NCI-H2196 (cell line): ENCODE measurements at regions not wholly inside any gene's neighbourhood (a gene's known extent, or its start where the extent isn't known, plus 50 kb on each side); places are given as distances from the start of the nearest gene placed in this dataset.
"Not testable (repeated sequence)": the region's sequence is repeated elsewhere in the genome, so short reads cannot be mapped to it uniquely, and the experiment has no call there.

ENCODE experiments used
- DNase-seq: peaks from one replicate; lab custom pipeline; 2025; ENCODE audit not compliant: unreplicated experiment; lab: John Stamatoyannopoulos, UW

DNA sequence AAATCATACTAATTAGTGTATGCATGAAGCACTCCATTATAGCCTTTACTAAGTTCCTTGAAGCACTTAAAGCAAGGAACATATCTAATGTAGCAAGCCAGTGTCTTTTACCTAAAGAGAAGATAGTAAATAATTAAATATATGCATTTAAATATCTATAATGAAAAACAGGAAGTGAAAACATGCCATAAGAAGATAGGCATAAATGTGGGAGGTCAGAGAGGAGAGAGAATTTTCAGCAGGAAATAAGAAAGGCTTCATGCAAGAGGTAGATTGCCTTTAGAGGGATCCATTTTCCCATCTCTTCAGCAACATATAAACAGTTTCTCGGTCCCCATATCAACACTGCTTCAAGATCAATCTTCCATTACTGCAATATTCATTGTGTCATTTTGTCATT lies 599.8 kb downstream of the FRK start:
- DNase-seq, result no peak

DNA sequence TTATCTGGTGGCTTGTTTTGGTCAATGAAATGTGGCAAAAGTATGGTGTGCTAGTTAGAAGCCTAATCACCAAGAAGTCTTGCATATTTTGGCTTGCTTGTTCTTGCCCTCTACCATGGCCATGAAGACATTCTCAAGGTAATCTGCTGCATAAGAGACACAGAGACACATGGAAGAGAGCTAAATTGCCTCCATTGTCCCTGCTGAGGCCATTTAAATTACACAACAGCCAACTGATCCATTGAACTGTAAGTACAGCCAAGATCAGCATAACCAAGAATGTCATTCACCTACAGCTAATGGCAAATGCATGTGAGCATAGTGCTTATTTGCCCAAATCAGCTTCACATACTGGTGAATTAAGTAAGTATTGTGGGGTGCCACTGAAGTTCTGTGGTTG lies 603.8 kb downstream of the FRK start:
- no peak for DNase-seq

DNA sequence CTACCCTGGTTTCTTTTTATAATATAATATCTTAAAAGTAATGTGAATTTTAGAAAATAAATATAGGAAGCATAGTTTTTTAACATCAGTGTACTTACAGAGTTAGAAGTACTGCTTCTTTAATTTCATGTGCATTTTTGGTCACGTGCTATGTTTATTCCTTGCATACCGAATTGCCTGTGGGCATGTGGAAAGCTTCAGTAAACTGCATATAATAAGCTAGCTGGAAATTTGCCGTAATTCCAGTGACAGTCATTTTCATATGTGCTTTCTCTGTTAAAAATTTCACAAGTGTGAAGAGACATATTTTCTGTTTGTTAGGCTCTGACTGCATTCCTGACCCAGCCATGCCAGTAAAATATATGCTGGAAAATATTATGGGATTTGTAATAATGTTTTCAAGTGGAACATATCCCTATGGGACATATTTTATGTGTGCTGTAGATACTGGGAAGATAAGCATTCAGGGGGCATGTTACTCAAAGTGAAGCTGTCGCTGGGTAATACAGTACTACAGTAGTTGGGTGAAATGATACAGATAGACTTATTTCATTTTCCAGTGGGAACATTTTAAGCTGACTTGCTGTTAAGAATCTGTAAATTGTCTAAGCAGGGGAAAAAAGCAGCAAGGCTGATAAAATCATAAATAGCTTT lies 616.7 kb downstream of the FRK start:
- no peak for DNase-seq

DNA sequence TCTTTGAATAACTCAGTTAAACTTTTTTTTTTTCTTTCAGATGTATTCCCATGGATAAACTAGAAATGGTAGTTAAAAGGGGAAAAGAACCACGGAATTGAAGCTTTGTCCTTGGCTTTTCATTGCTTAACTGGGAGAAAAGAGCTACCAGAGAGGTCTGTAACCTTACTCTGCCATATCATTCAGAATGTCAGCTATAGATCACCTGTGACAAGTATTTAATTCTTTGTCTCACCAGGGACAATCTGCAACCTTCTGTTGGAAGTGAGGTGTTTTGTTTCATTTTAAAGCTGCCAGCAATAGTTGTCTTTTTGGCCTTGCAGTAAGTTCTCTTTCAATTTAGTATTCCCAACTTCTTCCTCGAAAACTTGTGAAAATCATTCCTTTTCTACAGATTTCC lies 618.4 kb downstream of the FRK start:
- DNase-seq, result no peak

DNA sequence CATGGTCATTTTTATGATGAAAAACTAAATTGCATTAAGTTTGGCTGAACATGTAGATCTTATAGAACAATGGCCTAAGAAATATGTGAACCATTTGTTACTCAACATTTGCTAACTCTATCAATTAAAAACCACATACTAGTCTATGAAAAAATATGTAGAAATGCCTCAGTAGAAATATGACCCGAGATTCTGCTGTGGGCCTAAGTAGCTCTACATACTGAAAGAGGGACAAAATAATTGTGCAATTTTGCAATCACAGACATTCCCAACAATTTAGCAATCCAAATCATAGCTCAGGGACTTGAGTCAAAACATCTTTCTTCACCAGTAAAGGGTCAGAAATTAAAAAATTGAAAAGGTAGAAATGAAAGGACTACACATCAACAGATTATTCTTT lies 619.0 kb downstream of the FRK start:
- DNase-seq, result no peak

DNA sequence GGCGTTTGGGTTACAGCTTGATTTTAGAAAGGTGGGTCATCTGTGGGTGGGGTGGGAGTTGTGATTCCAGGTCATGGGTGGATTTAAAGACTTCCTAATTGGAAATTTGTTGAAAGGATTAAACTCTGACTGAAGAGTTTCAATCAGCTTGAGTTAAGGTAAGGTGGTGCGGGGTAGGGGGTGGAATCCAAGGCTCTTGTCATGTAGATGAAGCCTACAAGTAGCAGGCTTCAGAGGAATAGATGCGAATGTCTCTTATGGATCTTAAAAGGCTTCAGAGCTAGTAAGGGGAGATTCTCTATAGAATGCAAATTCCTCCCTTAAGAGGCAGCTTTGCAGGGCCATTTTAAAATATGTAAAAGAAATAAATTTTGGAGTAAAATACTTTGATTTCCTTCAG lies 645.3 kb downstream of the FRK start:
- DNase-seq, result no peak

DNA sequence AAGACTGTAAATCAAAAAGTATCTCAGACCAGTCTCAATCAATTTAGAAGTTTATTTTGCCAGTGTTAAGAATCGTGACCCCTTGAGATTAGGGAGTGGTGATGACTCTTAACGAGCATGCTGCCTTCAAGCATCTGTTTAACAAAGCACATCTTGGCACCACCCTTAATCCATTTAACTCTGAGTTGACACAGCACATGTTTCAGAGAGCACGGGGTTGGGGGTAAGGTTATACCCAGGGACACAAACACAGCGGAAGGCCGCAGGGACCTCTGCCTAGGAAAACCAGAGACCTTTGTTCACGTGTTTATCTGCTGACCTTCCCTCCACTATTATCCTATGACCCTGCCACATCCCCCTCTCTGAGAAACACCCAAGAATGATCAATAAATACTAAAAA lies 645.8 kb downstream of the FRK start:
- DNase-seq, result not testable (repeated sequence)

DNA sequence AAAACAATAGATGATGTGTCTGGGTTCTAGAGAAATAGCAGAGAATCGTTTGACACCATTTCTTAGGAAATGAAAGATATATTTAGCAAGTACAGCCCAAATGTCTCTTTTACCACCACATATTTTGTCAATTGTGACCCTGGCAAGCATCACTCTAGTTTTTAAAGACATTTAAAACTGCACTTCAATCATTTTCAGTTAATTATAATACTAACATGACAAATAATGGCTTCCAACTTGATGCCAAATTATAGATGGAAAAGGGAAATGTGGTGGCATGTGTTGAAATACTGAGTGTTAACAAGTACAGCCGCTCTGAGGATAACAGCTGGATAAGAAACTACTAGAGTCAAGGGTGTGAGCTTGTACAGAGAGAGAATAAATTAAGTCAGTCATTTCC lies 648.9 kb downstream of the FRK start:
- no peak for DNase-seq

DNA sequence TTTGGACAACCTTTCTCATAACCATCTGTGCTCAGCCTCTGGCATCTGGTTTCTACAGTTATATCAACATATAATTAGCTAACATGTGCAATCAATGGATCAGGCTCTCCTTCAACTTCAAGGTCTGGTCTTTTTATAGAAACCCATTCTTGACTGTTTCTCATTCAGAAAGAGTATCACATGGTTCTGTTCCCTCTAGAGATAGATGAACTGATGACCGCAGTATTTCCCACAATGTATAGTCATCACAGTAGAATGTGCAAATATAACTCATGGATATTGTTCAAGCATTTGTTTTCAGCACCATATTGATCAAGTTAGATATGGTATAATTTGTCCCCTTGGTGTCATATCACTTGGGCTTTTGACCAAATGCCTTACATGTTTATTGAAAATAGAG lies 656.2 kb downstream of the FRK start:
- DNase-seq, result no peak

DNA sequence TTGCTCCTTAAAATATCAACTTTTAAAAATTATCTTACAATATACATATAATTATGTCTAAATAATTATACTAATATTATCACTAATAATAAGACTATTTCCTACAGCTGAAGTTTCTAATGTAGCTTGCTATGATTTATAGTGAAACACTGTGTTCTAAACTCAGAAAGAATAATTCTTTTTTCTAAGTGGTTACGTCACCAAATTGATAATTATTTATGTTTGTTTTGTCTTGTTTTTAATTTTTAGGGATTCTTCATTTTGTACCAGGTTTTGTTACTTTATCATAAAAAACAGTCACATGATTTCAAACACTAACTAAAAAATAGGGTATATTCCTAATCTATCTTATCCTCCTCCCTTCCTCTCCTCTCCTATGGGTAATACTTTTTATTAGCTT lies 662.1 kb downstream of the FRK start:
- no peak for DNase-seq

DNA sequence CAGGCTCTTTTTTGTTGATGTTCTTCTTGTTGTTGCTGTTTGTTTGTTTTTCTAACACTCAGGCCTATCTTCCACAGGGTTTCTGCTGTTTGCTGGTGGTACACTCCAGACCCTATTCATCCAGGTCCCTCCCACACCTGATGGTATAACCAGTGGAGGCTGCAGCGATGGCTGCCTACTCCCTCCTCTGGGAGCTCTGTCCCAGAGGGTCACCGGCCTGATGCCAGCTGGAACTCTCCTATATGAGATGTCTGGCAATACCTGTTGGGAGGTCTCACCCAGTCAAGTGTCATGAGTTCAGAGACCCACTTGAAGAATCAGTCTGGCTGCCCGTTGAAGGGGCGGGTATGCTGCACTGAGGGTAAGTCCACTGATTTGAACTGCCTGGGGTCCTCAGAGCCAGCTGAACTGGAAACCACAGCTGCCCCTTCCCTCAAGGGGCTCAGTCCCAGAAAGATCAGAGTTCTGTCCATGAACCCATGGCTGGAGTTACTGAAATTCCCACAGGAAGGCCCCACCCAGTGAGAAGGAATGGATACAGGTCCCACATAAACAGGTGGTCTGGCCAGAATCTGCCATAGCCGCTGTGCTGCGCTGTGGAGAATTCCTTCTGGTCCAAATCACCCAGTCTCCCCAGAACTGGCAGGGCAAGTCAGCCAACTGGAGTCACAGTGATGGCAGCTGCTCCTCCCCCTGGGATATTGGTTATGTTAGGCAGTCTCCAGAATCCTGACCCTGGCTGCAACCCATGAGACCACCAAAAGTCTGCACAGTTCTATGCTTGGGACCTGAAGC lies 664.4 kb downstream of the FRK start:
- no peak for DNase-seq

DNA sequence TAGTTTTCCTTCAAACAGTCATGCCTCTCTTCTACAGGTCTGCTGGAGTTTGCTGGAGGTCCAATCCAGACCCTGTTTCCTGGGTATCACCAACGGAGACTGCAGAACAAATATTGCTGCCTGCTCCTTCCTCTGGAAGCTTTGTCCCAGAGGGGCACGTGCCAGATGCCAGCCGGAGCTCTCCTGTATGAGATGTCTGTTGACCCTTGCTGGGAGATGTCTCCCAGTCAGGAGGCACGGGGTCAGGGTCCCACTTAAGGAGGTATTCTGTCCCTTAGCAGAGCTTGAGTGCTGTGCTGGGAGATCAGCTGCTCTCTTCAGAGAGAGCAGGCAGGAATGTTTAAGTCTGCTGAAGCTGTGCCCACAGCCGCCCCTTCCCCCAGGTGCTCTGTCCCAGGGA lies 666.9 kb downstream of the FRK start:
- no peak for DNase-seq

DNA sequence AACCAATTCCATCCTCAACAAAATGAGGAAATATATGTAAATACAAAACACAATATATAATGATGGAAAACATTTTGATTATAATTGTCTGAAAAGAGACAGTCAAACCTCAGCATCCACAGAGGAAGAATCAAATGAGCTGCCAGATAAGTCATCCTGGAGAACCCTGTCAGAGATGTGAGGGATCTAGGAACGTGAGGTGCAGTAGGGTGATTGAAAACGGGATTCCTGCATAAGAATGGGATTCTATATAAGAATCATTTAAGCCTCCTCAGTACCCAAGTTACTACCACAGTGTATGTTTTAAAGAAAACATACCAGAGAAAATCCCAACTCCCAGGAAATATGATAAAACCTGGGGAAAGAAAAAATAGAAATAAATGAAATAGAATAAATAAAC lies 690.5 kb downstream of the FRK start:
- DNase-seq, result no peak

DNA sequence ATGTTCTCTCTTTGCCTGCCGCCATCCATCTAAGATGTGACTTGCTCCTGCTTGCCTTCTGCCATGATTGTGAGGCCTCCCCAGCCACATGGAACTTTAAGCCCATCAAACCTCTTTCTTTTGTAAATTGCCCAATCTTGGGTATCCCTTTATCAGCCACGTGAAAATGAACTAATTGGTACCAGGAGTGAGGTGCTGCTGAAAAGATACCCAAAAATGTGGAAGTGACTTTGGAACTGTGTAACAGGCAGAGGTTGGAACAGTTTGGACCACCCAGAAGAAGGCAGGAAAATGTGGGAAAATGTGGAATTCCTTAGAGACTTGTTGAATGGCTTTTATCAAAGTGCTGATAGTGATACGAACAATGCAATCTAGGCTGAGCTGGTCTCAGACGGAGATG lies 694.9 kb downstream of the FRK start:
- DNase-seq, result no peak

DNA sequence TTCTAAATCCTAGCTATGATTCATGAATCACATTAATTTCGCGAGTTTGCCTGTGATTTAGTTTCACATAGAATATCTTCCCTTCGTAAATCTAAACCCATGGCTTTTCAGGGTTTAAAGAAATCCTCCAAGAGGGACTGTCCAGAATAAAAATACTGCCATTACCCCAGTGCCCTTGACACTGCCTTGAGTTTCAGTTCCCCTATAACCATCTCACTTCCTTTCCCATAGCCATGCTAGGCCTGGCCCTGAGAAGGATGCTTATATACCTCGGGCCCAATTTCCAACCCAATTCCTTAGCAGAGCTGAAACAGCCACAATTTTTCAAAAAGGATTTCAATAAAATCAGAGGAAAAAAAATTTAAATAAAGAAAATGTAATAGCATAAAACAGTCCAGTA lies 697.3 kb downstream of the FRK start:
- DNase-seq, result no peak

DNA sequence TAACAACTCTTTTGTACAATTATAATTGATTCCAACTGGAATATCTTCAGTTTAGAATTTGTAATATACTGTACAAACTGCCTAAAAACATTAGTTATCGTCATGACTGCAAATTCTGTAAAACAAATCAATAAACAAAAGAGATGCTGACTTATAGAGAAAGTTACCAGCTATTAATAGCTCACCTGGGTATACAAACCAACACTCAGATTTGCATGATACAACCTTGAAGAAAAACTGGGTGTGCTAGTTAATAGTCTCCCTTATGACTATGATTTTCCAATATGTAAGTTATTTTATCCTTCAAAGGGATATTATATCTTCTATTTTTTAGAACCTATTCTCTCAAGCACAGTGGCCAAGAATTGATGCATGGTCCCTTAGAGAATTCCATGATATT lies 698.5 kb downstream of the FRK start:
- no peak for DNase-seq

DNA sequence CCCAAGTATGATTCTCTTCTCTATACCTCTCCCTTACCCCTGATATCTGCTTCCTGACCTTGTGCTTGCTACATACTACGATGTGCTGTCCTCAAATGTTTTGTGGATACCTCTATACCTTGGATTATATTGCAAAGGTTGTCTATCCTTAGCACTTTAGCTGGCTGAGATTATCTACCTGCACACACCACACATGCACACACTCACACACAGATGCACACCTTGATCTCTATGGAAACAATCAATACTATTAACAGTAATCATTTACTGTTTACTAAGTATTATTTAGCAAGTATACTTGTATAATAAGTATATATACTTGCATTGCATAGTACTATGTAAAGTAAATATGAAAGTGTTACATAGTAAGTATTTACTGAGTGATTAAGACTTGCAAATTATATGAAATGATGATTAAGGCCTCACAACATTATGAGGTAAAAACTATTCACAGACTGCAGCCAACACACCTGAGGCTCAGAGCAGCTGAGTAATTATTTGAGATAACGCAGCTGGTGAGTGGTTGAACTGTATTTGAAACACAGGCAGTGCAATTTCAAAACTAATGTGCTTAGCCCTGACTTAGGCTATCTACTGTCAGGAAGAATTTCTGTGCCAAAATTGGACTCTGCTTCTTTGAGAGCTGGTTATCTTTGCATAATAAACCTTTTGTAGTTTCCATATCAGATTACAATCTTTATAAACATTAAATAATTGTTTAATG lies 699.9 kb downstream of the FRK start:
- DNase-seq, result peak; percentile 6

DNA sequence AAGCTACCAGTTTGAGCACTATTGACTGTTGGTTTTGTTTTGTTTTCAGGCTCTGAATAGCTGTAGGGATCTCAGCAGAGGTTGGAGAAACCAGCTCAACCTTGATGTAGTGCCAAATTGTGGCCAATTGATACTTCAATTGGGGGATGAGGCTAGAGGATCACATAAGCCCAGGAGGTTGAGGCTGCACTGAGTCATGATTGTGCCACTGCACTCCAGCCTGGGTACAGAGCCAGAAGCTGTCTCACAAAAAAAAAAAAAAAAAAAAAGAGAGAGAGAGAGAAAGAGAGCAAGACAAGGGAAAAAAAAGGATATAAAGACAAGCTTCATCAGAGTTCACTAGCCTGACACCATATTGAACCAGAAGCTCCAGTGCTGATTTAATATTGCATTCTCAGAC lies 702.1 kb downstream of the FRK start:
- DNase-seq, result no peak

DNA sequence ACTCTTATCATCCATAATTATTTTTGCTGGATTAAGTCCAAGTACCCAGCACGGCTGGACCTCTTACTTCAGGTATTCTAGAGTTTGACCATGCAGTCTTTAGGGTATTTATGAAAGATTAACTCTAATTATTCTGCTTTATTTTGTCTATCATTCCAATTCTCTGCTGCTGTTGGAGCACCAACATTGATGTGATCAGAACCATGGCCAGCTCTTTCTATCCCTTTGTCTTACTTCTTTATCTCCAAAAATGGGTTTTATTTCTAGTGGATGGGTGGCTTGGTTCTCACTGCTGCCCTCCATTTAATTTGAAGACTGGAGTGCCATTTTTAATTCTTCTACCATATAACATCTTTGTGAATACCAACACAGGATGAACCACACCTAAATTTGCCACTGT lies 704.3 kb downstream of the FRK start:
- DNase-seq, result no peak

DNA sequence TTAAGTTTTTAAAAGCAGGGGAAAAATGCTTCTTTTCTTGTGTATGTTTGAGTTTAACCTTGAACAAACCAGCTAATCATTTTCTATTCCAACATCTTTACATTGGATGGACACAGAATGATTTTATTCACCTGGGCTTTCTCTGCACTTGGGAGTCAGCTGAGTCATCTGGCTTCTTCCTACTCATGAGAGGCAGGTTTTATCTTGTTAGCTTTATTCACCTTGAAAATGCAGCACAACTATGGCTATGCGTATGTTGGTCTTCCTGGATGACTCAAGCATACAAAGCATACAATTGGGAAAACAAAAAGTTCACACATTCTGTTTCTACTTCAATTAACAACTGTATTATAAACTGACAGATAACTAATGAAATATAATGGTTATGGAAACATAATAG lies 737.7 kb downstream of the FRK start:
- no peak for DNase-seq

DNA sequence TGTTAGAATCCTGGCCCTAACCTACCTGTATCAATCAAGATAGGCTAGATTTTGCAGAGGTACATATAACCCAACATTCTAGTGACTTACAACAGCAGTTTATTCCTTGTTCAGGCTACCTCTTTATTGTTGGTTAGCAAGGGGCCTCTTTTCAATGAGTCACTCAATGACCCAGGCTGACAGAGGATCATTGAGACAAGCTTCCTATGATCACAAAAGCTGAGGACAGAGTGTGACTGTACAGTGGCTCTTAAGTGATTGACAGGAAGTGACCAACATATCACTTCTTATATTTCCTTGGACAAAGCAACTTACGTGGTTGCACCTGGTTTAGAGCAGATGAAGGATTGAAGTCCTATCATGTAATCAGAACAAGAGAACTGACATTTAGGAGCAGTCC lies 740.9 kb downstream of the FRK start:
- no peak for DNase-seq

DNA sequence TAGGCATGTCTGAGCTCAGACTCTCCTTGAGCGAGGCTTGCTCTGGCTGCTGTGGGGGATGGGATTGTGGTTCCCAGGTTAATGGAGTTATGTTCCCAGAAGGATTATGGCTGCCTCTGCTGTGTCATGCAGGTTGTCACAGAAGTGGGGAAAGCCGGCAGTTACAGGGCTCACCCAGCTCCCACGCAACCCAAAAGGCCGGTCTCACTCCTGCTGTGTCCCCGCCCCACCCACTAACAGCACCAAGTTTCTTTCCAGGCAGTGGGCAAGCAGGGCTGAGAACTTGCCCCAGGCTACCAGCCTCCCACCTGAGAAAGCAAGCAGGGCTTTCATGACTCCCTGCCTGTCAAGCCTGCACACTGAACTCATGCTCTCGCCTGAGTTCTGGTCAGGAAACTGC lies 750.5 kb downstream of the FRK start:
- DNase-seq, result no peak
